ENCODE measurements at regions not wholly inside any gene's neighbourhood (a gene's known extent, or its start where the extent isn't known, plus 50 kb on each side); places are given as distances from the start of the nearest gene placed in this dataset.

GRCh38 chr20:51862796-51863195 lies 60.5 kb upstream of the SALL4 start:
- in situ Hi-C loops (cut with MboI; ENCODE audit: low pct_unique_long_range_greater_than_20kb, low sequenced_read_pairs), result no loop called here
- no peak for DNase-seq

GRCh38 chr20:51861726-51862466 lies 59.6 kb upstream of the SALL4 start:
- in situ Hi-C loops (cut with MboI; ENCODE audit: low pct_unique_long_range_greater_than_20kb, low sequenced_read_pairs), result no loop called here
- no peak for DNase-seq

GRCh38 chr20:51860111-51860882 lies 58.0 kb upstream of the SALL4 start:
- in situ Hi-C loops (cut with MboI; ENCODE audit: low pct_unique_long_range_greater_than_20kb, low sequenced_read_pairs), result no loop called here
- no peak for DNase-seq

- DNase-seq, result no peak
- in situ Hi-C loops (cut with MboI; ENCODE audit: low pct_unique_long_range_greater_than_20kb, low sequenced_read_pairs), result no loop called here
Observed at GRCh38 chr20:51856432-51856831, 54.1 kb upstream of the SALL4 start.

GRCh38 chr20:51854921-51855320 lies 52.6 kb upstream of the SALL4 start:
- in situ Hi-C loops (cut with MboI; ENCODE audit: low pct_unique_long_range_greater_than_20kb, low sequenced_read_pairs), result no loop called here
- no peak for DNase-seq

Data from KBM-7 (cell line).